Tibial artery (tissue), 4 donors: ENCODE measurements at regions not wholly inside any gene's neighbourhood (a gene's known extent, or its start where the extent isn't known, plus 50 kb on each side); places are given as distances from the start of the nearest gene placed in this dataset.

Source experiments
- DNase-seq, 2 donors: peaks; one replicate each; pipeline ENCODE4 v3.0.0-alpha.2; 2019
- H3K27ac ChIP-seq, 2 donors: fragments of 200-600 bp; sonication (generic) in 1 of 2; 1 replicate in 1 of 2; 2 replicates in 1 of 2; pipeline ENCODE4 v1.5.1; 2018 to 2019; ENCODE audit warnings: mild to moderate bottlenecking in 1 of 2
- H3K27me3 ChIP-seq, 2 donors: fragments of 200-600 bp; sonication (generic) in 1 of 2; one replicate each; pipeline versions ENCODE4 v1.5.1 to v1.6.0; 2016 to 2019
- H3K36me3 ChIP-seq, 3 donors: fragments of 200-600 bp; sonication (generic) in 2 of 3; one replicate each; pipeline ENCODE4 v1.5.1; 2016 to 2019; ENCODE audit warnings: mild to moderate bottlenecking in 2 of 3
- H3K4me1 ChIP-seq, 4 donors: fragments of 200-600 bp; sonication (generic) in 2 of 4; 1 replicate in 3 of 4; 2 replicates in 1 of 4; pipeline ENCODE4 v1.5.1; 2016 to 2019
- H3K4me3 ChIP-seq, 2 donors: fragments of 200-600 bp; sonication (generic) in 1 of 2; 1 replicate in 1 of 2; 2 replicates in 1 of 2; pipeline ENCODE4 v1.5.1; 2018 to 2019; ENCODE audit warnings: mild to moderate bottlenecking in 2 of 2
- H3K9me3 ChIP-seq, 3 donors: fragments of 200-600 bp; sonication (generic) in 1 of 3; one replicate each; pipeline ENCODE4 v1.5.1; 2016 to 2019
- intact Hi-C: fragments of 100-400 bp; cut with DNase I; formaldehyde crosslinking; loops from one replicate; pipeline ENCODE4 v1.15.0; 2023; ENCODE audit warnings: low total_unique reads
- TF ChIP-seq, protein P1 (sequence below), 2 experiments: fragments of 200-600 bp in 1 of 2; fragments of 450-650 bp in 1 of 2; IDR thresholded peaks; one replicate each; pipeline ENCODE4 v1.5.1; 2017 to 2019; ENCODE audit warnings: antibody characterized with exemption in 2 of 2, mild to moderate bottlenecking in 1 of 2, moderate library complexity in 1 of 2

DNA sequence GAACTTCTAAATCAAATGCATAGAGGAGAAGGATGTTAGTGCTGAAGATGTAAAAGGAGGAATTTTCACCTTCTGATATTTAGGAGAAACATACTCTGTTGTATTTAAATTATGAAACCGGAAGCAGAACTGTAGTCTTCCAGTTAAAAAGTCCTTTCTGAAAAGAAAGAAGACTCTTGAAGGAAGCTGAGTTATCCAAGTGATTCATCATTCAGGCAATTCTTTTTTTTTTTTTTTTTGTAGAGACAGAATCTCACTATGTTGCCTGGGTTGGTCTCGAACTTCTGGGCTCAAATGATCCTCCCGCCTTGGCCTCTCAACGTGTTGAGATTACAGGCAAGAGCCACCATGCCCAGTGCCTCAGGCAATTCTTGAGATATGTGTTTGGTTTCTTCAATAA, 424.8 kb upstream of the TPM1 start:
- H3K27ac ChIP-seq, result peak overlapping the region in 1 of 2 donors; percentile 42
- no peak overlapping the region for H3K4me3 ChIP-seq
- intact Hi-C loops, result no loop called here
- no peaks in the 10 kb centered on the region for H3K9me3 ChIP-seq
- H3K27me3 ChIP-seq, result no peaks in the 10 kb centered on the region
- DNase-seq, result no peak
- TF ChIP-seq, protein P1, sequence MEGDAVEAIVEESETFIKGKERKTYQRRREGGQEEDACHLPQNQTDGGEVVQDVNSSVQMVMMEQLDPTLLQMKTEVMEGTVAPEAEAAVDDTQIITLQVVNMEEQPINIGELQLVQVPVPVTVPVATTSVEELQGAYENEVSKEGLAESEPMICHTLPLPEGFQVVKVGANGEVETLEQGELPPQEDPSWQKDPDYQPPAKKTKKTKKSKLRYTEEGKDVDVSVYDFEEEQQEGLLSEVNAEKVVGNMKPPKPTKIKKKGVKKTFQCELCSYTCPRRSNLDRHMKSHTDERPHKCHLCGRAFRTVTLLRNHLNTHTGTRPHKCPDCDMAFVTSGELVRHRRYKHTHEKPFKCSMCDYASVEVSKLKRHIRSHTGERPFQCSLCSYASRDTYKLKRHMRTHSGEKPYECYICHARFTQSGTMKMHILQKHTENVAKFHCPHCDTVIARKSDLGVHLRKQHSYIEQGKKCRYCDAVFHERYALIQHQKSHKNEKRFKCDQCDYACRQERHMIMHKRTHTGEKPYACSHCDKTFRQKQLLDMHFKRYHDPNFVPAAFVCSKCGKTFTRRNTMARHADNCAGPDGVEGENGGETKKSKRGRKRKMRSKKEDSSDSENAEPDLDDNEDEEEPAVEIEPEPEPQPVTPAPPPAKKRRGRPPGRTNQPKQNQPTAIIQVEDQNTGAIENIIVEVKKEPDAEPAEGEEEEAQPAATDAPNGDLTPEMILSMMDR (IDR thresholded peaks at IDR 0.05), result no peak
- H3K4me1 ChIP-seq, result peaks cover 0 to 29% (median 14%) of the 10 kb centered on the region in 4 donors
- no peaks in the 10 kb centered on the region for H3K36me3 ChIP-seq

DNA sequence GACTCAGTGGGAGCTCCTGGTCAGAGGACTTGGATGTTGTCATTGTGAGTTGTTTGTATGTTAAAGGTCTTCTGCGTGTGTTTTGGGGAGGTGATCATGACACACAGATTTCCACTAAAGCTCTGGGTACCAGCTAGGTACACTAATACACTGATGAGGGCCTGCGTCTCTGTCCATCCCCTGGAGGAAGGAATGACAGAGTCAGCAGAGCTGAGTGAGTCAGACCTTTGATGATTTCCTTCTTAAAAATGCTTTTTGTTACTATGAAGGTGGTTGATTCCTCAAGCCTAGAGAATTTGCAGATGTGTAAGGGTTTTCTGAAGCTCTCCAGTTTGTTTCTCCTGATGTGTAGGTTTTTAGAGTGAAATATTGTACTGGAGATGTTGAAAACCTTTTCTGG, 424.1 kb upstream of the TPM1 start:
- Histone ChIP-seq H3K9me3 (no peaks in the 10 kb centered on the region), H3K36me3 (no peaks in the 10 kb centered on the region), H3K4me3 (no peak overlapping the region), H3K4me1 (peaks cover 0 to 29% (median 14%) of the 10 kb centered on the region in 4 donors), H3K27ac (peak overlapping the region; percentile 42 to 43), H3K27me3 (no peaks in the 10 kb centered on the region)
- intact Hi-C loops, result no loop called here
- DNase-seq, result no peak
- TF ChIP-seq, protein P1 (IDR thresholded peaks at IDR 0.05), result peak; percentile 24 to 26

DNA sequence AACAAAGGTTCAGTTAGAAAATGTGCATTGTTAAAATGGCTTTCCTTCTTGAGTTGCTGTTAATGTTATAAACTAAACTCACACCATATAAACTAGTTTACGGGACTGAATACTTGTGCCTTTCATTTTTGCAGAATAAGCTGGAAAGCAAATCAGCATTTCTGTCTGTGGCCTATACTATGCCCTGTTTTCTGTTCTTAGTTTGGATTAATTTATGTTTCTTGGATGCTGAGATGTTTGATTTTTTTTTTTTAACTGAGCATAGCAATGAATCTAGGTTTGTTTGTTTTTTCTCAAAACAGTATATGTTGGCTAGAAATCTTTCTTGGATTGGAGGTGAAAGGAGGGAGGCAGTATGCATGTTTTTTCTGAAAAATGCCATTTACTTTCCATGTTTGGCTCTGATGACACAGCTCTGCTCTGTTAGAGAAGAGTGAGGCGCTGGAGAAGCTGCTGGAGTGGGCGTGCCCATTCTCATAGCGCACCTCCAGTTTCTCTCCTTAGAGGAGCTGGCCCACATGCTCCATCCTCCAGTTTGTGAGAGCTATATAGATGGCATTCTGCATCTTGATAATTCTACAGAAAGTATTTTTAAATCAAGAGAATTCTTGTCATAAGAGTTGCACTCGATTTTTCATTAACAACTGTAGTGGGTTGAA, 423.6 kb upstream of the TPM1 start:
- TF ChIP-seq, protein P1 (IDR thresholded peaks at IDR 0.05), result no peak
- H3K9me3 ChIP-seq, result no peaks in the 10 kb centered on the region
- no peaks in the 10 kb centered on the region for H3K27me3 ChIP-seq
- peaks cover 0 to 29% (median 14%) of the 10 kb centered on the region in 4 donors for H3K4me1 ChIP-seq
- no peaks in the 10 kb centered on the region for H3K36me3 ChIP-seq
- H3K4me3 ChIP-seq, result no peak overlapping the region
- intact Hi-C loops, result no loop called here
- no peak for DNase-seq
- peak overlapping the region; percentile 42 to 43 for H3K27ac ChIP-seq

DNA sequence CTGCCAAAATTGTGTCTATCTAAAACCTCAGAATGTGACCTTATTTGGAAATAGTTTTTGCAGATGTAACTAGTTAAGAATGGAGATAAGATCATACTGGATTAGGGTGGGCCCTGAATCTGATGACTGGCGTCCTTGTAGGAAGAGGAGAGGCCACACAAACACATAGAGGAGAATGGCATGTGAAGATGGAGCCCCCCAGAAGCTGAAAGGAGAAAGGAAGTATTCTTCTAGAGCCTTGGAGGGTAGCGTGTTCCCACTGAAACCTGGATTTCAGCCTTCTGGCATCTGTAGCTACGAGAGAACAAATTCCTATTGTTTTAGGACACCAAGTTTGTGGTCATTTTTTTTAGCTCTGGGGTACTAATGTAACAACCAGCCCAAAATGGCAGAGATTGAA, 423.0 kb upstream of the TPM1 start:
- Histone ChIP-seq H3K4me1 (peaks cover 0 to 29% (median 14%) of the 10 kb centered on the region in 4 donors), H3K9me3 (no peaks in the 10 kb centered on the region), H3K4me3 (no peak overlapping the region), H3K36me3 (no peaks in the 10 kb centered on the region), H3K27ac (peak overlapping the region; percentile 42 to 43), H3K27me3 (no peaks in the 10 kb centered on the region)
- DNase-seq, result no peak
- intact Hi-C loops, result no loop called here
- TF ChIP-seq, protein P1 (IDR thresholded peaks at IDR 0.05), result no peak

DNA sequence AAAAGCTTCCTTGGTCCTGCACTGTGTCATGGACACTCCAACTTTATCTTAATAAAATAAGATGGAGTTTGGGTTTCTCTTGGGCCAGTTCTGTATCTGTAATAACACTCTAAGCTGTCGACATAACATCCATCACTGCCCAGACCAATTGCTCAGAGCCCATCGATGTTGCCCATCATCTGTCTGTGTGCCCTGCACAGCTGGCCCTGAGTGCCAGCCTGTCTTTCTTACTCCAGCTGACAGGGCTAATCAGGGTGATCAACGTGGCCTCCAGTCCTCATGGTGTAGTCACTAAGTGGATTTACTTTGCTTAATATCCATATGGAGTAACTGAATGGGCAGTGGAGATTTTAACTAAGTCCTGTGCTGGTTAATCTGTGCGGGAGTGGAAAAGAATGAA, 419.8 kb upstream of the TPM1 start:
- TF ChIP-seq, protein P1 (IDR thresholded peaks at IDR 0.05), result no peak
- Histone ChIP-seq H3K36me3 (no peaks in the 10 kb centered on the region), H3K9me3 (no peaks in the 10 kb centered on the region), H3K27ac (no peak overlapping the region), H3K27me3 (no peaks in the 10 kb centered on the region), H3K4me3 (no peak overlapping the region), H3K4me1 (peaks cover 0 to 21% (median 19%) of the 10 kb centered on the region in 4 donors)
- no peak for DNase-seq
- intact Hi-C loops, result no loop called here
